NCI-H69 (cell line): ENCODE measurements at regions not wholly inside any gene's neighbourhood (a gene's known extent, or its start where the extent isn't known, plus 50 kb on each side); places are given as distances from the start of the nearest gene placed in this dataset.
A peak's percentile ranks its signal among the peaks of the same experiment; 100 is the strongest.
"Not testable (repeated sequence)": the region's sequence is repeated elsewhere in the genome, so short reads cannot be mapped to it uniquely, and the experiment has no call there.

ENCODE experiments used
- DNase-seq: peaks from one replicate; lab custom pipeline; 2025; lab: John Stamatoyannopoulos, UW

GRCh38 chr5:56732121-56732520 is 83.2 kb upstream of the MAP3K1 start:
- DNase-seq, result no peak

- not testable (repeated sequence) for DNase-seq
Measured at GRCh38 chr5:56731473-56731872, 83.9 kb upstream of the MAP3K1 start.

- no peak for DNase-seq
Measured at GRCh38 chr5:56729488-56729887, 85.9 kb upstream of the MAP3K1 start.

- DNase-seq, result no peak
Measured at GRCh38 chr5:56725711-56726411, 89.5 kb upstream of the MAP3K1 start.

GRCh38 chr5:56724857-56725256 is 90.5 kb upstream of the MAP3K1 start:
- not testable (repeated sequence) for DNase-seq

GRCh38 chr5:56722317-56722716 is 93.0 kb upstream of the MAP3K1 start:
- no peak for DNase-seq

- DNase-seq, result peak; percentile 34
Measured at GRCh38 chr5:56717253-56717987, 97.9 kb upstream of the MAP3K1 start.

GRCh38 chr5:56715986-56716385 is 99.4 kb upstream of the MAP3K1 start:
- DNase-seq, result no peak

- peak; percentile 77 for DNase-seq
Measured at GRCh38 chr5:56712895-56713591, 102.3 kb upstream of the MAP3K1 start.

- no peak for DNase-seq
Measured at GRCh38 chr5:56710826-56711590, 104.3 kb upstream of the MAP3K1 start.

- no peak for DNase-seq
Measured at GRCh38 chr5:56706504-56706903, 108.8 kb upstream of the MAP3K1 start.

- no peak for DNase-seq
Measured at GRCh38 chr5:56705217-56705616, 110.1 kb upstream of the MAP3K1 start.

GRCh38 chr5:56703952-56704351 is 111.4 kb upstream of the MAP3K1 start:
- no peak for DNase-seq

GRCh38 chr5:56700711-56701110 is 114.6 kb upstream of the MAP3K1 start:
- no peak for DNase-seq

GRCh38 chr5:56699538-56699937 is 115.8 kb upstream of the MAP3K1 start:
- DNase-seq, result peak; percentile 73

GRCh38 chr5:56698463-56699381 is 116.6 kb upstream of the MAP3K1 start:
- peak; percentile 74 for DNase-seq

GRCh38 chr5:56696900-56697299 is 118.4 kb upstream of the MAP3K1 start:
- no peak for DNase-seq

- DNase-seq, result no peak
Measured at GRCh38 chr5:56693220-56693579, 122.1 kb upstream of the MAP3K1 start.

- DNase-seq, result no peak
Measured at GRCh38 chr5:56692359-56693219, 122.8 kb upstream of the MAP3K1 start.

- DNase-seq, result no peak
Measured at GRCh38 chr5:56688402-56688801, 126.9 kb upstream of the MAP3K1 start.
